Putamen (tissue), 1 donor: ENCODE measurements at regions not wholly inside any gene's neighbourhood (a gene's known extent, or its start where the extent isn't known, plus 50 kb on each side); places are given as distances from the start of the nearest gene placed in this dataset.

ENCODE experiments used
- DNase-seq: peaks from one replicate; pipeline ENCODE4 v3.0.0-alpha.2; 2016; ENCODE audit warnings: low spot score

DNA sequence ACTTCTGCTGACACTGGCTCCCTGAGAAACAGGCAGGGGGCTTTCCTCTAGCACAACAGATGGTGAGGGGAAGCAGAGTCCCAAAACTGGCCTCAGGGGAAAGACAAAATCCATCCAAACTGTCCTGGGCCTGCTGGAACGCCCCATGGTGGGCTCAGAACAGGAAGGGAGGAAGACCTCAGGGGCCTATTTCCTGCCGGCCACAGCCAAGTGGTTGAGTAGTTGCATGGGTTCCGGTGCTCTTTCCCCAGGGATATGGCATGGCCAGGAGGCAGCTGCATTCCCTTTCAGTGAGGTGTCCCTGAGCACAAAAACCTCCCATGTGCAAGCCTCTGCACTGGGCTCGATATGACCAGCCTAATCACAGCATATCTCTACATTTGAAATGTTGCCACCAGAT lies 303.0 kb upstream of the IRX5 start:
- no peak for DNase-seq

DNA sequence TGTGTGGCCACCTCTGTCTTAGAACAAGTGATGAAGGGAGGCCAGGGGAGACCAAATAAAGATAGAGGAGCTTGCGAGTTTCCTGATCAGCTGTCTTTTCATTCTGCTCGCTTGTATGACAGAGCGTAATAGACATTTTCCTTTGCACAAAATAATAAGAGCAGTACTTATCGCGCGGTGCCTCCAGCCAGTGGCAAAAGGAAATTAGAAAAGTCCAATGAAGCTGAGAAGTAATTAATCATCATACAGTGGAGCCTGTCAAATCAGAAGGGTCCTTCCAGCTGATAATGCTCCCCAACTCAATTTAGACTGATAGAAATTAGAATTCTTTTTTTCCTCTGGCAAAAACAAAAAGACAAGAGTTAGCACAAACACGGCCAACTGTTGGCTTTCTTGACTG lies 307.0 kb upstream of the IRX5 start:
- no peak for DNase-seq

DNA sequence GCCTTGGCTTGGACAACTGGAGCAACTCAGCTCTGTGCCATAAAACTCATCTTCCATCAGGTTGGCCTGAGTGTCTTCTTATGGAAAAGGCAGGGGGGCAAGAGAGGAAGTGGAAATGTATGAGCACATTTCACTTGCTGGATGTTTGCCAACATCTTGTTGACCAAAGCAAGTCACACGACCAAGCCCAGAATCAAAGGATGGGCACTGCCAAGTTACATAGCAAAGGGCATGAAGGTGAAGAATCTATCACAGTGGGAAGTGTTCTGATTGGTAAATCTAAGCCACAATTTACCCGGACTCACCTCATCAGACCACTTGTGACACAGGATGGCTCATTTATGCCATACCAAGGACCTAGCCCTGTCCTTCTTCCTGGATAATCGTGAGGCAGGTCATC lies 310.5 kb upstream of the IRX5 start:
- no peak for DNase-seq

DNA sequence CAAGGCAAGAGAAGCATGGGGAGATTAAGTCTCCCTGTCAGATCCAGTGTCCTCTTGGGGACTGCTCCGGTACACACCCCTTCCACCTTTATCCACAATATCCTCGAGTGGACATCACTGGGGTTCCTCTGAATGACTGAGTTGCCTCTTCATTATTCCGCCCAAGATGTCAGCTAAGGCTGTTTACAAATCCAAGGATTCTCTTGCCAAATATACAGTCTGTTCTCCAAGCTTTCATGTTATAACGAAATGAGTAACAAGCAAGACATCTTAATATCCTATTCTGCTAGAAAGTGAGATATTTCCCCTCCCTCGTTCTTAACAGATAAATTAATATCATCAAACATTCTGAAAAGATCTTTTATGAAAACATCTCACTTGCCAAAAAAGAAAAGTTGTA lies 314.1 kb upstream of the IRX5 start:
- no peak for DNase-seq

DNA sequence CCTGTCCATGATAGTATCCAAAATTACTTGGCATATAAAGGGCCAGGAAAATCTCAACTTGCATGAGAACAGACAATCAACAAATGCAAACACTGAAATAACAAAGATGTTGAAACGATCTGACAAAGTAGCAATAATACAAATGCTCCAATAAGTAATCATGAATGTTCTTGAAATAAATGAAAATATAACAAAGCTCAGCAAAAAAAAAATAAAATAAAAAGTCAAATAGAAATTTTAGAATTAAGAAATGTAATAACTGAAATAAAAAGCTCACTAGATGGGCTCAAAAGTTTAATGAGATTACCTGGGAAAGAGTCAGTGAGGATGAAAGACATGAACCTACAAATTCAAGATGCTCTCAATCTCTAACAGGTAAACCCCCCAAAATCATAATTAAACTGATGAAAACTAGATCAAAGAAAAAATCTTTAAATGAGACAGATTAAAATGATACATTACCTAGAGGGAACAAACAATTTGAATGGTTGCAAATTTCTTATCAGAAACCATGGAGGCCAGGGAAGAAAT lies 319.0 kb upstream of the IRX3 start:
- DNase-seq: no peak

DNA sequence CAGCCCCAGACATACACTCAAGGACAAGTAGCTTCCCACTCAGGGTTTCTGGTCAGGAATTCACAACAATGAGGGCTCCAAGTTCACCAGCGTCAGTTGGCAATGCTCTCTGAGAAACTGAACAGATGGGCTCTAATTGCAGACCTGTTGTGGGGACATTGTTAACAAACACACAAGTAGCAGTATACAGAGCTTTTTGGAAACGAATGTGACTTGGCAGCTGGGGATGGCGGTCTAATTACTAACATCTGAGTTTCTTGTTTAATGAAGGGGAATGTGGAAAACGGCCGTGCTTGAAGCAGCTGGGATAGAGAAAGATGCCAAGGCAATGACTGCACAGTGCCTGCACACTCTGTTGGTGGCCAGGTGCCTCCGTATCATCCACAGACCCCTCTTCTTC lies 316.1 kb upstream of the IRX3 start:
- DNase-seq: no peak

DNA sequence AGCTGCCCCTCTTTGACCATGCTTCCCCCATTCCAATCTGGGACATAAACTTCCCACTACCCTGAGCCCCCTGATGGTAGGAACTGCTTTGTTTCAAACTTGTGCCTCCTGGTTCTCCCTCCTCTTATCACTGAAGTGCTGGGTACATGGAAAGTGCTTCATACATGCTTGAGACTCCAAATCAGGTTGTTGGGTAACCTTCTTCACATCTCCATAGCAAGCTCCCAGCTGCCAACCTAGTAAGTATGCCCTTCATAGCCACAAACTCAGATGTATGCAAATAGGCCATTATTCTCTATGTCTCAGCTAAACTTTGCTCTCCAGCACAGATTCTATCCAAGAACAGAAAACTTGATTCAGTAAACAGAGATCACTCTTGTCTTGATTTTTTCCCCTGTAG lies 310.6 kb upstream of the IRX3 start:
- DNase-seq: no peak

DNA sequence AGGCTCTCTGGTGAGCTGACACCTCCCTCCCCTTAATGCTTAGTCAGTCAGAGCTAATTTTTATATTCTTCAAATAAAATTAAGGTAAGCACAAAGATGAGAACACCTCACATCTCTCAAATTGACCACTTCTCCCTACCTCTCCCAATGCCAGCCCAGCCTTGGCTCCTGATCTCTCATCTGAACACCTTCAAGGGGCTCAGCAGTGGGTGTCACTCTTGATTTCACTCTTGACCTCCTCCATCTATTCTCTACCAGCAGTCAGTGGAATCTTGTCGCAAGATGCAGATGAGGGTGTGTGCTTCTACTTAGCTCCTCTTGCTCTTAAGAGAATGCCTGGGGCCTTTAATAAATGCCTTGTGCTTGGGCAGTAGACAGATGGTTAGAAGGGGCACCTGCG lies 309.0 kb upstream of the IRX3 start:
- DNase-seq: no peak

DNA sequence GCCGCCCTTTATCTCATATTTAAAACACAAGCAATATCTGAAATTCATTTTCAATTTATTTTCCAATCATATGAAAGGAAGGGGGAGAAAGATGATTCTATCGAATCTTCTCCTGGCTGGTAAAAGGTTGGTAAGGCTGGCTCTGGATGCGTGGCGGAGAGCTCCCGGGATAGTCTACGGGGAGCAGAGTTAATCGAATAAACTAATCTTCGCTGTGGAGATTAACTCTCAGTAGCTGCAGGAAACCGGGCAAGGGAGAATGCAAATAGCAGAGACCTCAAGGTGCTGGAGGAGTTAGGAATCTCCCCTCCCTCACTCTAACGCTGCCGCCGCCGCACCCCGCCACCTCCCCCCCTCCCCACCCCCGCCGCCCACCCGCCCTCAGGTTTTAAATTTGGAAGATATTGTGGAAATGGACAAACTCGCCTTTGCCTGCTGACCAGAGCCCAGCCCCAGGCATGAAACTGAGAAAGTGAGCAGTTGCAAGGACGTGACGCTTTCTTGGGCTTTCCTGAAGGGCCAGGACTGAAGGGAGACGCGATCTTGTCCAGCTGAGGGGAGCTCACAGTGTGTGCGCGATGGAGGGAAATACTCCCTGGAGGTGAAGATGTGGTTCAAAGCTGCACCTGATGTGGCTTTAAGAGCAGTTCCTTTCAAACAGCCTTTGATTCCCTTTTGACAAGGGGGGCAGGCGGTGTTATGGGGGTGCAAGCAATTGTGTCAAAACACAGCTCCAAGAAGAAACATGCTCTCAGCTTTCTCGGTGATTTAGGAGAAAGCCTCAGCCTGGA lies 308.2 kb upstream of the IRX3 start:
- DNase-seq: no peak

DNA sequence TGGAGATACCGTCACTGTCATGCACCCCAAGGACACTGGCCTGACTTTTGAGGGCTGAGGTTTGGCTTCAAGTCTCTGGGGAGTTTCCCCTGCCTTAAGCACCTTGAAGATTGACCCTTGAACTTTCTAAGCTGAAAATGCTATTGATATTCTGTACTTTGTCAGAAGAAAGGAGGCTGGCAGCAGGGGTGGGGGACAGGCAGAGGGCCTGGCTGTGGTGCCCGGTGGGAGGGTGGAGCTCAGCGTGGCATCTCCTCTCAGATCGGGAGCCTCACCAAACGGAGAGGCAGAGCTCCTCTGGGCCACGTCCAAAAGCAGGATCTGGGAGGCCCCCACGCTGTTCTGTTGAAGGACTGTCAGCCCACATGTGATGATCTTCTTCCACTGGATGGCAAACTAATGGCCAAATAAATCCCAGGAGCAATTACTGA lies 305.2 kb upstream of the IRX3 start:
- no peak for DNase-seq

DNA sequence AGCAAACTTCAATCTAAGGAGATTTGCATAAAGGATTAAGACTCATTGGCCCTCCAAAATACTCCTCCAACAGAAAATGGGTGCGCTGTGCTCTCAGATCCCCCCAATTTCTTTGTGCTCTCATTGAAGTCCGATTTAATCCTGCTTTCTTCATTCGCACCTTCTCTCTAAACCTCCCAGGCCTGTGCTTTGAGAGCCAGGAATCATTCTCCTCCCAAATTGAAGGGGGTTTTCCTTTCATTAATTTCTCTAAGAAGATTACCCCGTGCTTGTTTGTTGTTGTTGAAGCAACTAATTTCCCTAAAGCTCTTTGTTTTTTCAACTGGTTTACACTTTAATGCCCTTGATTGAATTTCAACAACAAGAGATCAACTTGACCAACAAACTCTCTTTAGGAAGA lies 304.2 kb upstream of the IRX3 start:
- no peak for DNase-seq

DNA sequence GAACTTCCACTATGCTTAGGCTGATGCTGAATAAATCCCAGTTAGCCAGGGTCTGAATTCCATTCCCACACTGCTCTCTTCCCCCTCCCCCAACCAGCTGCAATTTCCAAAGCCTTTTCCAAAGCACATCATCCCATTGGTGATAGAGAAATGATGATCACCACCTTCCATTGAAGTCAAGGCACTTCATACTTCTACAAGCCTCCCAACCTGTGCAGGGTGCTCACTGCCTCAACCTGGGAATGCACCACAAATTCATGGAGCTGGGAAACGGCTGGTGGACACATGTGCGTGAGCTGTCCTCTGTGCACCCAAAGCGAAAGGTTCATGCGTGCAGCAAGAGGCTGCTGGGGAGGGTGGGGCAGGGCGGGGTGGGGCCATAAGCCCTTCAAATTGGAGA lies 302.7 kb upstream of the IRX3 start:
- no peak for DNase-seq

DNA sequence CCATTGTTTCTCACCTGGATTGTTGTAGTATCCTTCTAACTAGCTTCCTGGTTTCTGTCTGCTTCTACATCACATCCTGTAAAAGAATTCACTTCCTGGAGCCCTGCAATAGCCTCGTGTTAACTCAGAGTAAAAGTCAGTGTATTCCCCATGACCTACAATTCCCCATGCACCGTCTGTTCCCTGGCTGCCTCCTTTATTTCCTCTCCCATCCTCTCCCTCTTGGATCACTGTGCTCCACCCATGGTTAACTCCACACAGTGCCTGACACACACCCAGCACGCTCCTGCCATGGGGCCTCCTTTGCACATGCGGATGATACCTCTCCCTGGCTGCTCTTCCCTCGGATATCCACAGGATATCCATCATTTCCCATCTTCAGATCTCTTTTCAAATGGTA lies 301.4 kb upstream of the IRX3 start:
- no peak for DNase-seq

DNA sequence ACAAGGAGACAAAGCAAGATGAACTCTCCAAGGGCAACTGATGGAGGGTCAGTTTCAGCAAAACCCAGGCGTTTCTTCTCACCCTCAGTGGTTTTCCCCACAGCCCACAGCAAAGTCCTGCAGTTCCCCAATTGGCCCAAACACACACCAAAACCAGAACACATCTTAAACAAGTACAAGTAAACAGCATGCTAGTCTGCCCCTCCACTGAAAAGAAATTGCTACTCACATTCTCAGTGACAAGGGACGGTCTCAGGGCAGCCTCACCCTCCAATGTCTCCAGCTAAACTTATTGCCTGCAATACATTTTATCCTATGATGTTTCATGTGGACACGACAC lies 300.6 kb upstream of the IRX3 start:
- DNase-seq: no peak

DNA sequence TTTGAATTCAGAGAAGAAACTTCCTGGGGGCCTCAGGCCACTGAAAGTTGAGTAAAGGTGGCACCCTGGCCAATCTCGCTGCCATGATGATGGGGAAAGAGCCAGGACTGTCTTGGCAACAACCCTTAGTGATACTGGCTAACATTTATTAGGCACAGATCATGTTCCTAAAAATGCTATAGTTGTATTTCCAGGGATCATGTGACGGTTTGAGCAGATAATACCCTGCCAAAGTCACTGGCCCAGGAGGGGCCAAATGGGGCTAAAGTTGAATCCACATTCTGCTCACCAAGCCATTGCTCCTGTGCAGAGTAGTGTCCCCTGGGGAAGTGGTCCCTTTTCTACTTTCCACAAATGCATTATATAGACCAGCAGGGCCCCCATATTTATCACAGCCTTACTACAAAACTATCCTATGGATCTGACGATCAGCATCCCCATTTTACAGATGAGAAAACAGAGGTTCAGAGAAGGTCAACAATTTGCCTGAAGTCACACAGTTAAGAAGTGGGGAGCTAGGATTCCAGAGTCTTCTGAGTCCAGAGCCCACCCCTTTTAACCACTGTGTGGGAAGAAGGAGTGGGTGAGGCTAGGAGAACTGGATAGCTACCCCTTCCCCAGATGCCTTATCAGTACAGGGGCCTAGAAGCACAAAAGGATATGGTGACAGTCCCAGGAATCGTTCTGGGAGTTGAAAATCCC lies 300.0 kb upstream of the IRX3 start:
- no peak for DNase-seq

DNA sequence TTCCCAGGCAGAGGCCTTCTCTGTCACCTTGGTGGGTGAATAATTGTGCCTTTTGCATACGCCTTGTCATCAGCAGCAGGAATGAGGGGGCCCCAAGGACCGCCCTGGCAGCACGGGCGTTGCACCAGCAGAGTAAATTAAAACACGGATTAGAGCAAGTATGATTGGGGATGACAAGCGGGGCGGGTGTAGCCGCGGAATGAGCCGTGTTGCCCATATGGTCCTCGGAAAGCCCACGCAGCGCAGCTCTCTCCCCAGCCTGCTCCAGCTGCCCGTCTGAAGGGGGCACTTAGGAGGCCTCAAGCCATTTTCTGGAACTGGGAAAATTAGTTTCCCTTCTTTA lies 299.4 kb upstream of the IRX3 start:
- no peak for DNase-seq

DNA sequence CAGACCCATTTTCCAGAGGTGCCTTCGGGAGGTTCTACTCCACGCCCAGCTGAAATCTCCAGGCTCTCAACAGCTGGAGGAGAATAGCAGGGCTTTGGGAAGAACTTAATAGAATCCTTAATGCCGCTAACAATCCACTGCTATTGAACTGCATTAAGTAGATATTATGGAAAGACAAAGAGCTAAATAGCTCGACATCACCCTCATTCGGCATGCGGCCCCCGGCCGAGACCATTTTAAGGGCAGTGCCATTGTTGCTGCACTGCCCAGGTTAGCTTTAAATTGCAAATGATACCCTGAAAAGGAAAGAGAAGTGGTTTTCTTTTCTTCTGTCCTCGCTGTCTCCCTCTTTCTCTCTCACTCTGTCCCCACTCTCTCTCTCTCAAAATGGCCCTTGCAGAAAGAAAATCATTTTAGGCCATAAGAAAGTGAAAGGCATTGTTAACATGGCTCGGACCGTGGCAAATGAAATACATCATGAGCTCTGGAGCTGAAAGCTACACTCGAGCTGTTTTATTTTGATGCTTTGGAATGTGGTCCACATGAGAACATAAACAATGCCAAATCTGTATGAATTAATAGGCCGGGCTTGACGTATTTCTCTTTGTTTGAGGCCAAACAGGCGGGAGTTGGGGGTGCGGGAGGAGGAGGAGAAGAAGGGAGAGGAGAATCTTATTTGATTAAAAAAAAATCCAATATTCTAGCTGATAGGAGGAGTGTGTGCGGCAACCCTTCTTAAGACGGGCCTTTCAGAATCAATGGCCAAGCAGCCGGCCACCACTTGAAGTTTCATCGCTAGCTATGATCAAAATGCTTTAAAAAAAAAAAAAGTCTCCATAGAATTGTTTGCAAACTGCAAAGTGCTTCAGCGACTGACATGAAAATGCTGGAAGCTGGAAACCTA lies 298.8 kb upstream of the IRX3 start:
- DNase-seq: no peak

DNA sequence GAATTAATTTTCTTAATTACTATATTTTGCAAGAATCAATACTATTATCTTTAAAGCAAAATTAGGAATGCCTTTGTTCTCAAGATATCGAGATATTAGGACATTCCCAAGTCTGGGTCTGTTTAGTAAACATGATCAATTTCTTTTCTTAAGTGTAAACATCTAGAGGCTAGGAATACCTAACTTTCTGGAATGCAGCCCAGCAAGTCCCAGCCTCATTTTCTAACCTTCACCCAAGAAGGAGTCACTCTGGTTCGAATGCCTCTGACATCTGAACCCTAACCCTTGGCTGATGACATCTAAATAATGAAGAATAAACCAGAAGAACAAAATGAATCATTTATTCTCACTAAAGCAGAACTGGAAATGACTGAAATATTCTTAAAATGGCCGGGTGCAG lies 297.5 kb upstream of the IRX3 start:
- DNase-seq: no peak

DNA sequence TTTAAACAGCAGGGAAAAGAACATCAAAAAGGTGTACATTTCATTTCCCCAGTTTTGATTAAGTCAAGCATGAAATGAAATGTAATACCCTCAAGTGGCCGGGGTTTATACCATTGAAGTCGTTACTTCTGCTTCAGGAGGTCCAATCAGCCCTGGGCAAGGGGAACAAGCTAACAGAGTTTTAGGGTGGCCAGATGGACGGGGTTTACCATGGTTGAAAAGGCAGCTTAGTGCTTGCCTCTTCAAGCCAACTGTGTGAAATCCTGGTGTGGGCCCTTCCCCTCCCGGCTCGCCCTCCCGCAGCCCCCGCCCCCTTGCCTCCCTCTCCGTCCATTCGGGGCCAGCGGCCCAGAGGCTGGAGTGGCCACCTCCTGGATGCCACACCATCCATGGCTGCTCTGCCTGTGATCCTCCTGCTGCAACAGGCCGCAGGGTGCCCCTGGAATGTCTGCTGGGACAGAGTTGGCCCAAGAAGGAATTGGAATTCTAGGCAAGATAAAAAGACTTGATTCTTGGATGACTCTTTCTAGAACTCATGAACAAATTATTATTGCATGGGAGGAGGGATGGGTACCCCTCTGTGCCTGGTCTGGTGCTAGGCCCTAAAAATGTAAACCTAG lies 296.2 kb upstream of the IRX3 start:
- DNase-seq: no peak

DNA sequence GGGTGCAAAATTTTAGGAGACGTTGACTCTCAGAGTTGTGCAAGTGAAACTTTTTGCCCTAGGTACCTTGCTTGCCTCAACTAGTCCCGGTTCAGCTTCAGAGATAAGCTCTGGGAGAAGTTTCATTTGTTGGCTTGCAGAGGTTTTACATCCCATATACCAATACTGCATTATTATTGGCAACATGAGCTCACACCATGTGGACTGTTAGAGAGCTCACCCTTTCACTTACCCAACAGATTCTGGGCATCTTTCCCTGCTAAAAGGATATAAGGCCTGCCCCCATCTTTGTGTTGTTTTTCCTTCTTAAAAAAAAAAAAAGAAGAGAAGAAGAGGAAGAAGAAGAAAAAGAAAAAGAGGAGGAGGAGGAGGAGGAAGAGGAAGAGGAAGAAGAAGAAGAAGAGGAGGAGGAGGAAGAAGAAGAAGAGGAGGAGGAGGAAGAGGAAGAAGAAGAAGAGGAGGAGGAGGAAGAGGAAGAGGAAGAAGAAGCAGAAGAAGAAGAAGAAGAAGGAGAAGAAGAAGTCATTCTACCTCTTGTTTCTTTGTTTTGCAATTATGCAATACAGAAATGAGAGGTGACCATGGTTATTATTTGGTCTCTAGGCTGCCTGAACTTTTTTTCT lies 292.6 kb upstream of the IRX3 start:
- no peak for DNase-seq

DNA sequence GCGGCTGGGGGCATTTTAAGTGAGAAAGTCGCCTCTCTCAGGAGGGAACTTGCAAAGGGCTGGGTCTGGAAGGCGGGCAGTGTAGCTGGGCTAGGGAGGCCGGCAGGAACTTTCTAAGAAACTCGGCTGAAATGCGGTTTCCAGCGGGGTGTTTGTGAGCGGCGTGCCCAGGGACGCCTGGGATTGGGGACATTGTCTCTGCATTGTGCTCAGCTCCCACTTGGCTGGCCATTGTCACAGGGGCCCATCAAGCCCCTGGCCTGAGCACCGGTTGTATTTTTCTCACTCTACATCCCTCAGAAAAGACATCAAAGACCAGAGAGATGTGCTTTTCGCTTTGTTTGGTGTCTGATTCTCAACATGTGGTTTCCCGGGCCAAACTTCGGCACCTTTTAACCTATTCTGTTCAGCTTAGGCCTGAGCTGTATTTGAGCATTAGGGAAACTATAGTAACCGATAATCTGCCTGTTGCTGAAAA lies 291.1 kb upstream of the IRX3 start:
- no peak for DNase-seq

DNA sequence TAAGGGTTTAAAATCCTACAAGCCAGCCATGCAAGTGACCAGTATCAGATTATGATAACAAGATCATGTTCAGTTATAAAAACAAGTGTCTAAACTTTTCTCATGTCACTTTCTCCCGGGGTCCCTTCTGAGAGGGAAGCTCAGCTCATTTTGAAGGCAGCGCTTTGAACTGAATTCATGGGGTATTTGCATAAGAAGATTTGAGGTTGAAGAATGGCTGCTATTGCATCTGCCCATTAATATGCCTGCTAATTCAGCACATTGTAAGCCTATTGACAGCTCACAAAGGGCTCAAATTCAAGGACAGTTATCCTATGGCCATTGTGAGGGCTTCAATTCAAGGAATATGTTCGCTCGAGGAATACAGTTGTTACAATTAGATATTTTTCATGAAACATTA lies 290.2 kb upstream of the IRX3 start:
- no peak for DNase-seq
